HepG2 (cell line): ENCODE measurements at regions not wholly inside any gene's neighbourhood (a gene's known extent, or its start where the extent isn't known, plus 50 kb on each side); places are given as distances from the start of the nearest gene placed in this dataset.

Experiments used
- CREM ChIP-seq, 2 experiments: sonication (generic) in 1 of 2; formaldehyde crosslinking in 1 of 2; IDR thresholded peaks; 2 replicates each; pipeline versions ENCODE4 v1.4.0 to v1.6.1; 2016 to 2020; ENCODE audit warnings: antibody characterized with exemption in 1 of 2, mild to moderate bottlenecking in 1 of 2, missing genetic modification reagents in 1 of 2
- DR1 ChIP-seq: sonication (generic); formaldehyde crosslinking; IDR thresholded peaks from 2 replicates; pipeline ENCODE4 v1.8.0; 2021; ENCODE audit warnings: mild to moderate bottlenecking, missing genetic modification reagents, inconsistent platforms
- EP300 ChIP-seq, 3 experiments: sonication (generic) in 1 of 3; formaldehyde crosslinking in 1 of 3; IDR thresholded peaks; 2 replicates each; pipeline versions ENCODE4 v1.5.1 to v1.6.1; 2011 to 2020; ENCODE audit warnings: low read depth in 2 of 3, low read length in 2 of 3, borderline replicate concordance in 1 of 3, improper control_type of control experiment in 1 of 3, mild to moderate bottlenecking in 1 of 3, missing genetic modification reagents in 1 of 3, moderate library complexity in 1 of 3
- GATAD2A ChIP-seq: IDR thresholded peaks from 2 replicates; pipeline ENCODE4 v1.6.1; 2016
- HDAC6 ChIP-seq: fragments of 200-600 bp; sonication (generic); IDR thresholded peaks from 2 replicates; pipeline ENCODE4 v1.7.0; 2017; ENCODE audit warnings: mild to moderate bottlenecking, antibody characterized with exemption, low read length, low read depth
- KAT8 ChIP-seq: IDR thresholded peaks from 2 replicates; pipeline ENCODE4 v1.6.1; 2016; ENCODE audit warnings: missing genetic modification reagents, missing compliant biosample characterization
- KDM6A ChIP-seq: IDR thresholded peaks from 2 replicates; pipeline ENCODE4 v1.6.1; 2016; ENCODE audit warnings: low read depth
- KMT2B ChIP-seq: IDR thresholded peaks from 2 replicates; pipeline ENCODE4 v1.6.1; 2016; ENCODE audit warnings: missing genetic modification reagents, missing compliant biosample characterization
- MAFF ChIP-seq: IDR thresholded peaks from 2 replicates; pipeline ENCODE4 v1.6.1; 2011; ENCODE audit warnings: low read depth, low read length, improper control_type of control experiment
- NCOA2 ChIP-seq: sonication (generic); formaldehyde crosslinking; IDR thresholded peaks from 2 replicates; pipeline ENCODE4 v1.8.0; 2022; ENCODE audit warnings: inconsistent platforms
- NPAS2 ChIP-seq: sonication (generic); formaldehyde crosslinking; IDR thresholded peaks from 2 replicates; pipeline ENCODE4 v1.8.0; 2022; ENCODE audit warnings: mild to moderate bottlenecking, missing genetic modification reagents, borderline replicate concordance
- RARG ChIP-seq: sonication (generic); formaldehyde crosslinking; IDR thresholded peaks from 2 replicates; pipeline ENCODE4 v1.4.0; 2020; ENCODE audit warnings: low read depth, mild to moderate bottlenecking, missing genetic modification reagents
- RBM22 ChIP-seq: fragments of 200-400 bp; formaldehyde crosslinking; optimal IDR thresholded peaks from 2 replicates; pipeline ENCODE3; 2017; ENCODE audit warnings: mild to moderate bottlenecking, low read length, moderate library complexity
- SCMH1 ChIP-seq: sonication (generic); formaldehyde crosslinking; IDR thresholded peaks from 2 replicates; pipeline ENCODE4 v1.9.0; 2021; ENCODE audit warnings: missing genetic modification reagents, mild to moderate bottlenecking, borderline replicate concordance
- SIN3A ChIP-seq: IDR thresholded peaks from 2 replicates; pipeline ENCODE4 v1.6.1; 2011; ENCODE audit warnings: low read depth, mild to moderate bottlenecking, control low read depth, low read length, borderline replicate concordance
- TERF1 ChIP-seq: sonication (generic); formaldehyde crosslinking; IDR thresholded peaks from 2 replicates; pipeline ENCODE4 v1.8.0; 2022; ENCODE audit warnings: mild to moderate bottlenecking, missing genetic modification reagents, moderate library complexity
- WIZ ChIP-seq: sonication (generic); formaldehyde crosslinking; IDR thresholded peaks from 2 replicates; pipeline ENCODE4 v1.5.1; 2020; ENCODE audit warnings: mild to moderate bottlenecking, missing genetic modification reagents
- ZBTB37 ChIP-seq: sonication (generic); formaldehyde crosslinking; IDR thresholded peaks from 2 replicates; pipeline ENCODE4 v1.4.0; 2020; ENCODE audit warnings: mild to moderate bottlenecking, missing genetic modification reagents
- ZBTB42 ChIP-seq: sonication (generic); formaldehyde crosslinking; IDR thresholded peaks from 2 replicates; pipeline ENCODE4 v1.5.0; 2020; ENCODE audit warnings: mild to moderate bottlenecking, missing genetic modification reagents
- ZFP82 ChIP-seq: sonication (generic); formaldehyde crosslinking; IDR thresholded peaks from 2 replicates; pipeline ENCODE4 v1.5.1; 2020; ENCODE audit warnings: mild to moderate bottlenecking, missing genetic modification reagents, borderline replicate concordance
- ZFX ChIP-seq: sonication (generic); formaldehyde crosslinking; IDR thresholded peaks from 2 replicates; pipeline ENCODE4 v1.4.0; 2020; ENCODE audit warnings: mild to moderate bottlenecking, low read depth, missing genetic modification reagents, moderate library complexity
- ZKSCAN8 ChIP-seq: IDR thresholded peaks from 2 replicates; pipeline ENCODE4 v1.6.1; 2016; ENCODE audit warnings: borderline replicate concordance, missing genetic modification reagents, missing compliant biosample characterization
- ZMYM3 ChIP-seq: sonication (generic); formaldehyde crosslinking; IDR thresholded peaks from 2 replicates; pipeline ENCODE4 v1.5.1; 2020; ENCODE audit warnings: mild to moderate bottlenecking, missing genetic modification reagents
- ZNF12 ChIP-seq: sonication (generic); formaldehyde crosslinking; IDR thresholded peaks from 2 replicates; pipeline ENCODE4 v1.5.0; 2020; ENCODE audit warnings: missing genetic modification reagents
- ZNF367 ChIP-seq: sonication (generic); formaldehyde crosslinking; IDR thresholded peaks from 2 replicates; pipeline ENCODE4 v1.4.0; 2020; ENCODE audit warnings: missing genetic modification reagents, borderline replicate concordance
- ZNF550 ChIP-seq: sonication (generic); formaldehyde crosslinking; IDR thresholded peaks from 2 replicates; pipeline ENCODE4 v1.4.0; 2020; ENCODE audit warnings: mild to moderate bottlenecking, missing genetic modification reagents, borderline replicate concordance
- ZNF766 ChIP-seq: sonication (generic); formaldehyde crosslinking; IDR thresholded peaks from 2 replicates; pipeline ENCODE4 v1.5.0; 2020; ENCODE audit warnings: missing genetic modification reagents, borderline replicate concordance
- ZNF782 ChIP-seq: sonication (generic); formaldehyde crosslinking; IDR thresholded peaks from 2 replicates; pipeline ENCODE4 v1.4.0; 2020; ENCODE audit warnings: missing genetic modification reagents, mild to moderate bottlenecking, borderline replicate concordance
- ZNF784 ChIP-seq: sonication (generic); formaldehyde crosslinking; IDR thresholded peaks from 2 replicates; pipeline ENCODE4 v1.5.1; 2020; ENCODE audit warnings: missing genetic modification reagents, mild to moderate bottlenecking, borderline replicate concordance
- ZNF883 ChIP-seq: sonication (generic); formaldehyde crosslinking; IDR thresholded peaks from 2 replicates; pipeline ENCODE4 v1.5.1; 2020; ENCODE audit warnings: mild to moderate bottlenecking, missing genetic modification reagents; ENCODE audit errors: not compliant biosample characterization

- TF ChIP-seq TERF1 (CRISPR knock-in tag) (no peak), ZNF12 (CRISPR knock-in tag) (no peak), ZNF784 (CRISPR knock-in tag) (no peak), GATAD2A (CRISPR knock-in tag) (peak; percentile 67), ZNF782 (CRISPR knock-in tag) (no peak), HDAC6 (no peak), DR1 (no peak), SIN3A (no peak), RARG (CRISPR knock-in tag) (no peak), MAFF (no peak), ZKSCAN8 (CRISPR knock-in tag) (no peak), WIZ (CRISPR knock-in tag) (no peak), NCOA2 (CRISPR knock-in tag) (peak; percentile 58; the same call in 1 of the 2 replicates), ZNF550 (CRISPR knock-in tag) (no peak), ZBTB42 (CRISPR knock-in tag) (no peak), ZBTB37 (CRISPR knock-in tag) (no peak), KDM6A (no peak; the same call in 1 of the 2 replicates), ZMYM3 (CRISPR knock-in tag) (no peak), NPAS2 (CRISPR knock-in tag) (no peak), RBM22 (no peak), KMT2B (CRISPR knock-in tag) (no peak), ZFX (CRISPR knock-in tag) (no peak), ZNF766 (CRISPR knock-in tag) (no peak), KAT8 (0 out of 2 replicates have a peak, but pooled peaks have one; percentile 37), ZNF367 (CRISPR knock-in tag) (no peak), ZNF883 (CRISPR knock-in tag) (no peak), EP300 (IDR thresholded peaks at IDR 0.05; ENCODE audit: low read depth in 2 of 2, low read length in 2 of 2) (peak in 1 of 2 experiments; percentile 79; a peak in 2 of 4 replicates), EP300 (CRISPR knock-in tag; IDR thresholded peaks at IDR 0.05; ENCODE audit: borderline replicate concordance) (no peak; the same call in 1 of the 2 replicates), SCMH1 (CRISPR knock-in tag) (no peak), ZFP82 (no peak), CREM (IDR thresholded peaks at IDR 0.05) (peak; percentile 39; the same call in 1 of the 2 replicates), CREM (CRISPR knock-in tag; IDR thresholded peaks at IDR 0.05) (no peak)
Observed at GRCh38 chr15:88388686-88389085, 78.5 kb downstream of the MRPL46 start (continued).
